Lung (tissue), 11 donors: ENCODE measurements at regions not wholly inside any gene's neighbourhood (a gene's known extent, or its start where the extent isn't known, plus 50 kb on each side); places are given as distances from the start of the nearest gene placed in this dataset.
A peak's percentile ranks its signal among the peaks of the same experiment; 100 is the strongest.

Experiments
- ATAC-seq: fragments of 200-7000 bp; cut with Tn5 transposase; one replicate; pipeline ENCODE4 v1.9.1; 2020; ENCODE audit warnings: moderate number of reproducible peaks; ENCODE audit not compliant: insufficient read depth, low FRiP score
- DNase-seq, 3 donors: peaks; one replicate each; pipeline ENCODE4 v3.0.0-alpha.2; 2013 to 2017
- H3K27ac ChIP-seq, 2 donors: one replicate each; pipeline ENCODE4 v1.5.1; 2013; ENCODE audit warnings: mild to moderate bottlenecking in 2 of 2, moderate library complexity in 2 of 2, control low read depth in 1 of 2, inconsistent platforms in 1 of 2, low read depth in 1 of 2, low read length in 1 of 2
- H3K27me3 ChIP-seq, 3 donors: one replicate each; pipeline ENCODE4 v1.5.1; 2013; ENCODE audit warnings: low read length in 2 of 3; ENCODE audit not compliant: control insufficient read depth in 3 of 3, insufficient read depth in 3 of 3
- H3K36me3 ChIP-seq, 4 donors: one replicate each; pipeline ENCODE4 v1.5.1; 2013; ENCODE audit warnings: low read length in 4 of 4, mild to moderate bottlenecking in 1 of 4, moderate library complexity in 1 of 4; ENCODE audit not compliant: control insufficient read depth in 4 of 4, insufficient read depth in 4 of 4
- H3K4me1 ChIP-seq, 5 donors: one replicate each; pipeline ENCODE4 v1.5.1; 2013; ENCODE audit warnings: low read length in 5 of 5, mild to moderate bottlenecking in 2 of 5, moderate library complexity in 1 of 5; ENCODE audit not compliant: control insufficient read depth in 5 of 5, insufficient read depth in 5 of 5
- H3K4me3 ChIP-seq: one replicate; pipeline ENCODE4 v1.5.1; 2013; ENCODE audit warnings: mild to moderate bottlenecking, control low read depth, moderate library complexity
- H3K9ac ChIP-seq, 2 donors: one replicate each; pipeline ENCODE4 v1.5.1; 2013; ENCODE audit warnings: low read length in 2 of 2, control low read depth in 1 of 2; ENCODE audit not compliant: insufficient read depth in 1 of 2
- H3K9me3 ChIP-seq, 4 donors: one replicate each; pipeline ENCODE4 v1.5.1; 2013; ENCODE audit warnings: low read length in 3 of 4, mild to moderate bottlenecking in 1 of 4, moderate library complexity in 1 of 4; ENCODE audit not compliant: control insufficient read depth in 4 of 4, insufficient read depth in 3 of 4
- WGBS, 2 donors: extraction: QIAGEN DNeasy Blood & Tissue Kit; methylation state at CpG; one replicate each; pipeline ENCODE4 v1.1.7; 2013; 5-methylcytosine and 5-hydroxymethylcytosine counted together
- TF ChIP-seq, protein P1 (sequence below): IDR thresholded peaks from 2 replicates; pipeline ENCODE4 v1.5.1; 2012; ENCODE audit warnings: mild to moderate bottlenecking; ENCODE audit errors: control extremely low read depth, extremely low read depth
- donor health status: control.
- donor health status: control.
- donor health status: Bipolar disorder and iron deficiency.
- donor health status: healthy.
- donor health status: DM: yes; HTN: yes; CAD: no.

GRCh38 chr2:19158896-19159295, 199.5 kb downstream of the OSR1 start:
- Histone ChIP-seq H3K9ac (no peak overlapping the region), H3K4me1 (peaks cover 0 to 8% (median 0%) of the 10 kb centered on the region in 5 donors), H3K9me3 (no peaks in the 10 kb centered on the region), H3K36me3 (no peaks in the 10 kb centered on the region), H3K27me3 (no peaks in the 10 kb centered on the region), H3K4me3 (no peak overlapping the region), H3K27ac (no peak overlapping the region)
- TF ChIP-seq, protein P1, sequence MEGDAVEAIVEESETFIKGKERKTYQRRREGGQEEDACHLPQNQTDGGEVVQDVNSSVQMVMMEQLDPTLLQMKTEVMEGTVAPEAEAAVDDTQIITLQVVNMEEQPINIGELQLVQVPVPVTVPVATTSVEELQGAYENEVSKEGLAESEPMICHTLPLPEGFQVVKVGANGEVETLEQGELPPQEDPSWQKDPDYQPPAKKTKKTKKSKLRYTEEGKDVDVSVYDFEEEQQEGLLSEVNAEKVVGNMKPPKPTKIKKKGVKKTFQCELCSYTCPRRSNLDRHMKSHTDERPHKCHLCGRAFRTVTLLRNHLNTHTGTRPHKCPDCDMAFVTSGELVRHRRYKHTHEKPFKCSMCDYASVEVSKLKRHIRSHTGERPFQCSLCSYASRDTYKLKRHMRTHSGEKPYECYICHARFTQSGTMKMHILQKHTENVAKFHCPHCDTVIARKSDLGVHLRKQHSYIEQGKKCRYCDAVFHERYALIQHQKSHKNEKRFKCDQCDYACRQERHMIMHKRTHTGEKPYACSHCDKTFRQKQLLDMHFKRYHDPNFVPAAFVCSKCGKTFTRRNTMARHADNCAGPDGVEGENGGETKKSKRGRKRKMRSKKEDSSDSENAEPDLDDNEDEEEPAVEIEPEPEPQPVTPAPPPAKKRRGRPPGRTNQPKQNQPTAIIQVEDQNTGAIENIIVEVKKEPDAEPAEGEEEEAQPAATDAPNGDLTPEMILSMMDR, result no peak
- DNase-seq, result peak in 2 of 3 donors; percentile 55 to 71
- WGBS, 2 donors, result 82% methylated on average over 4 of the region's 4 CpGs
- ATAC-seq, result no peak

GRCh38 chr2:19158211-19158610, 200.2 kb downstream of the OSR1 start:
- peaks cover 0 to 8% (median 0%) of the 10 kb centered on the region in 5 donors for H3K4me1 ChIP-seq
- H3K4me3 ChIP-seq, result no peak overlapping the region
- no peaks in the 10 kb centered on the region for H3K27me3 ChIP-seq
- 45 to 70% methylated on average over 1 of the region's 1 CpG for WGBS, 2 donors
- ATAC-seq, result no peak
- TF ChIP-seq, protein P1, result no peak
- no peak overlapping the region for H3K27ac ChIP-seq
- no peaks in the 10 kb centered on the region for H3K36me3 ChIP-seq
- no peaks in the 10 kb centered on the region for H3K9me3 ChIP-seq
- DNase-seq, result peak in 2 of 3 donors; percentile 25 to 46
- H3K9ac ChIP-seq, result no peak overlapping the region

- WGBS, 2 donors, result 96 to 98% methylated on average over 1 of the region's 1 CpG
- H3K9ac ChIP-seq, result no peak overlapping the region
- TF ChIP-seq, protein P1, result no peak
- no peak for ATAC-seq
- H3K27me3 ChIP-seq, result no peaks in the 10 kb centered on the region
- DNase-seq, result no peak
- peaks cover 0 to under 1% (median under 1%) of the 10 kb centered on the region in 4 donors for H3K9me3 ChIP-seq
- no peaks in the 10 kb centered on the region for H3K36me3 ChIP-seq
- no peak overlapping the region for H3K27ac ChIP-seq
- peaks cover 0 to 8% (median 0%) of the 10 kb centered on the region in 5 donors for H3K4me1 ChIP-seq
- no peak overlapping the region for H3K4me3 ChIP-seq
These were observed 201.8 kb downstream of the OSR1 start for GRCh38 chr2:19156646-19157045.

DNA sequence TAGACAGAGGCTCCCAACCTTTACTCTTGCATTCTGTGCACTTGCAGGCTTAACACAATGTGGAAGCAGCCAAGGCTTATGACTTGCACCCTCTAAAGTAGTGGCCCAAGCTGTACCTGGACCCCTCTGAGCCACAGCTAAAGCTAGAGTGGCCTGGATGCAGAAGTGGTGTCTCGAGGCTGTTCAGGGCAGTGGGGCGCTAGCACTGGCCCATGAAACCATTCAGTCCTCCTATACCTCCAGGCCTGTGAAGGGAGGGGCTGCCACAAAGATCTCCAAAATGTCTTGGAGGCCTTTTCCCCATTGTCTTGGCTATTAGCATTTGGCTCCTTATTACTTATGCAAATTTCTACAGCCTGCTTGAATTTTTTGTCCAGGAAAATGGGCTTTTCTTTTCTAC, 207.7 kb downstream of the OSR1 start:
- DNase-seq, result no peak
- 93 to 95% methylated on average over 2 of the region's 2 CpGs for WGBS, 2 donors

More for the DNA sequence above, 207.7 kb downstream of the OSR1 start:
- TF ChIP-seq, protein P1, result no peak
- H3K4me1 ChIP-seq, result no peaks in the 10 kb centered on the region
- no peak overlapping the region for H3K27ac ChIP-seq
- no peak for ATAC-seq
- H3K27me3 ChIP-seq, result no peaks in the 10 kb centered on the region
- peaks cover 0 to 11% (median 8%) of the 10 kb centered on the region in 4 donors for H3K9me3 ChIP-seq
- peaks cover 0 to 4% (median 0%) of the 10 kb centered on the region in 4 donors for H3K36me3 ChIP-seq
- no peak overlapping the region for H3K4me3 ChIP-seq
- no peak overlapping the region for H3K9ac ChIP-seq
